ENCODE measurements at regions not wholly inside any gene's neighbourhood (a gene's known extent, or its start where the extent isn't known, plus 50 kb on each side); places are given as distances from the start of the nearest gene placed in this dataset.

- TF ChIP-seq USF2 (CRISPR knock-in tag; IDR thresholded peaks at IDR 0.05) (no peak), ESRRA (CRISPR knock-in tag; IDR thresholded peaks at IDR 0.05; ENCODE audit: borderline replicate concordance) (no peak), ZNF138 (CRISPR knock-in tag; conservative IDR thresholded peaks at IDR 0.05) (no peak), RORB (CRISPR knock-in tag; IDR thresholded peaks at IDR 0.05) (no peak), MAX (CRISPR knock-in tag; IDR thresholded peaks at IDR 0.05) (no peak), CTCF (IDR thresholded peaks at IDR 0.05) (no peak), ATF3 (CRISPR knock-in tag; conservative IDR thresholded peaks at IDR 0.05) (no peak), ZNF396 (CRISPR knock-in tag; IDR thresholded peaks at IDR 0.05; ENCODE audit: borderline replicate concordance) (no peak), FOXP1 (CRISPR knock-in tag; IDR thresholded peaks at IDR 0.05; ENCODE audit: borderline replicate concordance) (no peak), ELF4 (CRISPR knock-in tag; IDR thresholded peaks at IDR 0.05; ENCODE audit: low read depth) (no peak), HMGXB4 (CRISPR knock-in tag; IDR thresholded peaks at IDR 0.05) (no peak)
- TF ChIP-seq, protein P1, sequence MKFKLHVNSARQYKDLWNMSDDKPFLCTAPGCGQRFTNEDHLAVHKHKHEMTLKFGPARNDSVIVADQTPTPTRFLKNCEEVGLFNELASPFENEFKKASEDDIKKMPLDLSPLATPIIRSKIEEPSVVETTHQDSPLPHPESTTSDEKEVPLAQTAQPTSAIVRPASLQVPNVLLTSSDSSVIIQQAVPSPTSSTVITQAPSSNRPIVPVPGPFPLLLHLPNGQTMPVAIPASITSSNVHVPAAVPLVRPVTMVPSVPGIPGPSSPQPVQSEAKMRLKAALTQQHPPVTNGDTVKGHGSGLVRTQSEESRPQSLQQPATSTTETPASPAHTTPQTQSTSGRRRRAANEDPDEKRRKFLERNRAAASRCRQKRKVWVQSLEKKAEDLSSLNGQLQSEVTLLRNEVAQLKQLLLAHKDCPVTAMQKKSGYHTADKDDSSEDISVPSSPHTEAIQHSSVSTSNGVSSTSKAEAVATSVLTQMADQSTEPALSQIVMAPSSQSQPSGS (CRISPR knock-in tag; IDR thresholded peaks at IDR 0.05; ENCODE audit: borderline replicate concordance, low read depth) = no peak
Measured at GRCh38 chr14:56512521-56512920, 67.1 kb upstream of the TMEM260 start.

All from WTC11 (cell line).